Activated gamma-delta T cell treated with Interleukin-2 at 50 U/mL for 16 hours (primary cell): ENCODE measurements at regions not wholly inside any gene's neighbourhood (a gene's known extent, or its start where the extent isn't known, plus 50 kb on each side); places are given as distances from the start of the nearest gene placed in this dataset.

Source experiments
- DNase-seq: peaks from one replicate; pipeline ENCODE4 v3.0.0-alpha.2; 2020

GRCh38 chr10:129322933-129323820 is 143.9 kb upstream of the MGMT start:
- no peak for DNase-seq

DNA sequence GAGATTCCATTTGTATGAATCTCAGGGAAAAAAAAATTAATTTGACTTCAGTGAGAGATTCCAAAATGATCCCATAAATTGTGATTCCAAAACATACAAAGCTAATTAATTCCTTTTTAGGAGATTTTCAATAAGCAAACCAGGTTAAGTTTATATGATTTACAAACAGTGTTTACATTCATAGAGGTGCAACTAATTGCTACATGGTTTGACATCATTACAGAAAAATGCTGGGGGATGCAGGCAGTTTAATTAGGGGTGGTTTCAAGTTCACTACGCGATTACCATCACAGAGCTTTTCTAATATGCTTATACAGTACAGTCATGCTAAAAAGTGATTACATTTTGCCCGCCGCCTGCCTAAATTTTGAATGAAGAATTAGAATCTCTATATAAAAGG is 143.2 kb upstream of the MGMT start:
- DNase-seq, result no peak

- no peak for DNase-seq
Observed at GRCh38 chr10:129325893-129326292, 141.1 kb upstream of the MGMT start.

GRCh38 chr10:129328546-129328945 is 138.5 kb upstream of the MGMT start:
- DNase-seq, result no peak

- no peak for DNase-seq
Observed at GRCh38 chr10:129329385-129330055, 137.5 kb upstream of the MGMT start.

GRCh38 chr10:129330211-129330610 is 136.8 kb upstream of the MGMT start:
- DNase-seq, result no peak

DNA sequence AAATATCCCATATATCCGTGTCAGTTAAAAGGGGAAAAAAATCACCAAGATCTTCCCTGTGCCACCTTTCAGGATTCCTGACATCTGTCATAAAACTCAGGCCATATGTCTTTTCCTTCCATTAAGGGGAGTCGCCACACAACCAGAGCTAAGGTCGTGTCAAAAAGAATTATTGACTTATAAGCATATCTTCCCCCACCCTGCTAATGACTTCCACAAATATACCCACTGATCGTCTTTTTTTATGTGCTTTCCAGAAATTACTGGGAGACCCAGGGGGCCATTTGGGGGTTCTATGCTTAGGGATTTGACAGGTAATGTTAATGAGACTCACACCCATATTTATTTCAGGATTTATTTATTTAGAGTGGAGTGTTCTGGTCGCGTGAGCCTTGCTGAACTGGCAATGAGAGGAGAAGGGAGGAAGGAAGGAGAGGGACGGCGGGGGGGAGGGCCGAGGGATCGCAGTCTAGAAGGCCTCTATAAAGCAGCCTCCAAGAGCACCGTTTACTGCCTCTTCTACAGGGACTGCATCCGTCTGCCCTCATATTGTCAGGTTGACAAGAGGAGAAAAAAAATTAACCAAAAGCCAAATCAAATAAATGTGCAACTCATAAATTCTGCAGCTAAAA is 135.7 kb upstream of the MGMT start:
- no peak for DNase-seq

DNA sequence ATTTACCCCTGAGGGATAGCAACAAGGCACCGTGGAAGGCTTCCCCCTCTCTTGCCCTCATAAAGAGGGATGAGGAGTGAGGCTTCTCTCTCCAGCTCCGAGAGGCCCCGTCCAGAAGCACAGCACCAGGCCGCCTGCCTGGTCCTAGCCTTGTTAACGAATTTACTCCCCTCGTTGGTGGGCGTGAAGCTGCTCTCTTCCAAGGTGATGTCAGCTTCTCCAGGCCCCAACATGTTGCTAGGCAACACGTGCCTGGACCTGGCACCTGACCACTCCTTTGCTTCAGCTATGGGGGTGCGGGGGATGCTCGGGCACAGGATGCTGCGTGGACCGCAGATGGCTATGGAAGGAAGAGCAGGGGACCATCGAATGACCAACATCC is 135.2 kb upstream of the MGMT start:
- no peak for DNase-seq

DNA sequence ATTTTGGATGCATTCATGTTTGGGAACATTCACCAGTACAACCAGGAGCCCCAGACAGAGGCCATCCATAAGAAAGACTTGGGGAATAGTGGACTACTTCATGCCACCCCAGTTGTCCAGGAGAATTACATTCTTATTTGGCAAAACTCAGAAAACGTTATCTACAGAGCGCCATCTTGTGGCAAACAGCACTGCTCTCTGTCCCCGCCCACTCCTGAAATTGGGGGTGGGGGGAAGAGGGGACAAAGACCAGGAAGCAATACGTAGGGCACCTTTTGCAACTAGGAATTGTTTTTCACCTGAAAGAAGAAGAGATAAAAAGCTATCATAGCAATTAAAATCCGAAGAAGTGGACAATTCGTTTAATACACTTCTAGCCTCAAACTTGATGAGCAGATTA is 134.6 kb upstream of the MGMT start:
- DNase-seq, result no peak

DNA sequence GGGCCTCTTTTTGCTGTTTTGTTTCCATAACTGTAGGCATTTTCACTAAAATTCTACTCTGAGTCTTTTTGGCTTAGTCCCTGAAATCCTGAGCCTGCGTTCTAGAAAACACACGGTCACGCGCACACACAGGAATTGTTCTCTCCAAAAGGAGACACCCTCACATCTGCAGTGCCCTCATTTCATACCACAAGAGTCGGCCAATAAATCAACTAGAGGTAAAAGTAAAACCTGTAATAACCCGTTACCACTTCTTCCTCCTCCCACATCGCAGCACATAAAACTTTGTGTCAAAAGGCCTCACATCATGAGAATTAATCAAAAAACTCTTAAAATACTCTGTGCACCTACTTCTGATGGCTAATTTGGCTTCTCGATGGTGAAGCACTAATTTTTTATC is 133.3 kb upstream of the MGMT start:
- no peak for DNase-seq

DNA sequence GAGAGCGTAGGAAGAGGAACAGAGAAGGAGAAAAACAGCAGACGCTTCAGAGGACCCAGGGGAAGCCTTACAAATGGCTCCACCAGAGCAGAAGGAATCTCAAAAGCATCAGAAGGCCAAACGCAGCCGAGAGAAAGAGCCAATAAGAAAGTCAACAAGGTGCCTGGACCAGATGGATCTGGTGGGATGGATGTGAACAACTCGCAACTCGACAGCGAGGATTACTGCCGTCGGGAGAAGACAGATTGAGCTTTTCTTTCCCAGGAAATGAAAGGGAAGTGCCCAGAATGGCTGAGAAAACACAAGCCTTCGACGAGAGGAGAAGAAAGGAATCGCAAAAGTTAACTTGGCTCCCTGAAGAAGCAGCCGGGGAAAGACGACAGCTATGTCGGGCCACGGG is 132.8 kb upstream of the MGMT start:
- DNase-seq, result no peak

GRCh38 chr10:129335396-129335795 is 131.6 kb upstream of the MGMT start:
- DNase-seq, result no peak

GRCh38 chr10:129335942-129336341 is 131.1 kb upstream of the MGMT start:
- DNase-seq, result no peak

- no peak for DNase-seq
Observed at GRCh38 chr10:129339191-129339590, 127.8 kb upstream of the MGMT start.

DNA sequence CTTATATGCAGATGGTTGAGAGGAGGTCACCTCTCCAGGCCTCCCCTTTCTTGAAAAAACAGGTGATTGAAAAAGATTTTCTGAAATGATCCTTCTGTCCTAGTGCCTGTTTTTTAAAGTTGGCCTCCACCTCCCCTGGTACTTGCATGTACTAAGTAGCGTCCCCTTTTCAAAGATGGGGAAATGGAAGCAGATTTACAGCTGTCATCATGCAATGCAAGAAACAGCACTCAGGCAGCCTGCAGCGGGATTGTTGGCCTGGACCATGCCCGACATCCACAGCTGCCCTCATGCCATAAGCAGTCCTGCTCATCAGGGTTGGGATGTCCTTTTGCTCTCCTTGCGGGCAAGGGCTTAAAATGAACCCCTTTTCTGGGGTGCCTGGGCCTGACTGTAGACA is 127.2 kb upstream of the MGMT start:
- DNase-seq, result no peak

DNA sequence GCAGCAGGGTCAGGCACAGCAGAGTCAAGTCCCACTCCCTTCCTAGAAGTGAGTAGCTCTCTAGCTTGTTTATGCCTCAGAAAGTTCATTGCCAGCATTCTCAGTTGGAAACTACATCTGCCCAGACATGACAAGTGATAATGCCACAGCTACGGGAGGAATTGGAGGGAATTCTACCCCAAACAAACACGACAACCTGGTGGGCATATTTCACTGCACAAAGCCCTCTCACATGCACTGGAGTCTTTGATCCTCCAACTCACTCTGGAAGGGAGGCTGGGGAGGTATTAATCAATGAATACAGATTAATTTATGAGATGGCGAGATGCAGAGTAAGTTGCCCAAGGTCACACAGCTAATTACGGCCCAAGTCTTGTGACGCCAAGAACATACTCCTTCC is 126.0 kb upstream of the MGMT start:
- no peak for DNase-seq

- no peak for DNase-seq
Observed at GRCh38 chr10:129342385-129342784, 124.7 kb upstream of the MGMT start.

DNA sequence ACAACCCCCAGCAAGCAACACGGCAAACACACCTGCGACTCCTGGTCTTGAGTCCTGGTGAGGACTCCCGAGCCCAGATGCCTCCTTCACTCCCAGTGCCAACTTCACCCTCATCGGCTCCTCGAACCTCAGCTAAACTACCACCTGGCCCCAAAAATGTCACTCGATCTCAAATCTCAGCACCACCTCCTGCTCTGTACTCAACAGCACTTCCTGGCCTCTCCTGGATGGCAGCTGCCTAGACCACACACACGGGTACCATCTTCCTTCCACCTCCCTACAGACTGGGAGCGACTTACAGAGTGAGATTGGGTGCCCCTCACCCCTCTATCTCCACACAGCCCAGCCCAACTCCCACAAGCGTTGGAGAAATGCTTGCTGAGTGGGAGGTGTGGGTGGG is 123.9 kb upstream of the MGMT start:
- DNase-seq, result no peak

GRCh38 chr10:129344103-129344502 is 122.9 kb upstream of the MGMT start:
- no peak for DNase-seq

GRCh38 chr10:129344731-129345355 is 122.2 kb upstream of the MGMT start:
- no peak for DNase-seq

- no peak for DNase-seq
Observed at GRCh38 chr10:129345763-129346162, 121.3 kb upstream of the MGMT start.

- DNase-seq, result no peak
Observed at GRCh38 chr10:129350690-129351089, 116.4 kb upstream of the MGMT start.

DNA sequence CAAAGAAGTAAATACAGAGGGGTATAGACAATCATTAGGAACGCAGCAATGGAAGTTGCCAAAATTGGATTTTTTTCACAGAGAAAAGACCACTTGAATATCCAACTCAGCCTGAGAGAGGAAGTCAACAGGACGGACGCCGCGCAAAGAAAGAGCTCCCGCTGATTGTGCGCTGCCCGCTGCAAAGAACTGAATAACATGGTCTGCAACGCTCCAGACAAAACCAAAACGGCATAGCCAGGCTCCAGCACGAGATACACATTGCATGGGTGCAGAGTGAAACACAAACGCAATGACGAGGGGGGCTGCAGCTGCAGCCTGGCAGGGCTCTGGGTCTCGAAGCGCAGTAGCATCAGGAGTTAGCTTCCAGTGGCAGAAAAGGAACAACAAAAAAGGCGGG is 113.9 kb upstream of the MGMT start:
- DNase-seq, result no peak

GRCh38 chr10:129360046-129360445 is 107.0 kb upstream of the MGMT start:
- no peak for DNase-seq
